Skin epidermis (tissue), 12 donors: ENCODE measurements at regions not wholly inside any gene's neighbourhood (a gene's known extent, or its start where the extent isn't known, plus 50 kb on each side); places are given as distances from the start of the nearest gene placed in this dataset.
A peak's percentile ranks its signal among the peaks of the same experiment; 100 is the strongest.
"Not testable (repeated sequence)": the region's sequence is repeated elsewhere in the genome, so short reads cannot be mapped to it uniquely, and the experiment has no call there.

Experiments used
- H3K27ac ChIP-seq, 21 experiments: fragments of 200-600 bp; sonication (generic) in 11 of 21; one replicate each; pipeline ENCODE4 v1.5.0; 2020; ENCODE audit warnings: mild to moderate bottlenecking in 3 of 21, inconsistent platforms in 2 of 21, moderate library complexity in 2 of 21
- H3K4me3 ChIP-seq, 7 experiments: fragments of 200-600 bp; sonication (generic) in 2 of 7; one replicate each; pipeline ENCODE4 v1.5.0; 2020; ENCODE audit warnings: inconsistent platforms in 2 of 7, mild to moderate bottlenecking in 2 of 7, moderate library complexity in 1 of 7

- not testable (repeated sequence) for H3K4me3 ChIP-seq
- H3K27ac ChIP-seq: peak overlapping the region in 19 of 21 experiments; percentile 2 to 77 (median 55)
Observed at GRCh38 chr16:29114989-29115801, 130.3 kb downstream of the LAT start.

- peak overlapping the region in 12 of 21 experiments; percentile 2 to 77 (median 58) for H3K27ac ChIP-seq
Observed at GRCh38 chr16:29114574-29114973, 129.7 kb downstream of the LAT start.

DNA sequence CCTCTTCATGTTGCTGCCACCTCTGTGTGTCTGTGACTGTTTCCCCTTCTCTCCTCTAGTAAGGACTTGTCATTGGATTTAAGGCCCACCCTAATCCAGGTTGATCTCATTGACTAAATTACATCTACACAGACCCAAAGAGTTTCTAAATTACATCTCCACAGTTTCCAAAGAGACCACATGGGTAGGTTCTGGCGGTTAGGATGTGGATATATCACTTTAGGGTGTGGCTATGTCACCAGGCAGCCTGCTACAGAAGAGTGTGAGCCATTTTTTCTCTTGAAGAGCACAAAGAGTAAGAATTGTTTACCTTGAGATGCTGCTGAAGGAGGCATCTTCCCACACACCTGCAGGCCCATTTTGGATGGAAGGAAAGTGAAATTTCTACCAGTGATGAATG lies 128.6 kb downstream of the LAT start:
- H3K4me3 ChIP-seq: not testable (repeated sequence)
- peak overlapping the region in 1 of 21 experiments; percentile 35 for H3K27ac ChIP-seq

More at GRCh38 chr16:29114574-29114973, 129.7 kb downstream of the LAT start:
- H3K4me3 ChIP-seq: no peak overlapping the region

DNA sequence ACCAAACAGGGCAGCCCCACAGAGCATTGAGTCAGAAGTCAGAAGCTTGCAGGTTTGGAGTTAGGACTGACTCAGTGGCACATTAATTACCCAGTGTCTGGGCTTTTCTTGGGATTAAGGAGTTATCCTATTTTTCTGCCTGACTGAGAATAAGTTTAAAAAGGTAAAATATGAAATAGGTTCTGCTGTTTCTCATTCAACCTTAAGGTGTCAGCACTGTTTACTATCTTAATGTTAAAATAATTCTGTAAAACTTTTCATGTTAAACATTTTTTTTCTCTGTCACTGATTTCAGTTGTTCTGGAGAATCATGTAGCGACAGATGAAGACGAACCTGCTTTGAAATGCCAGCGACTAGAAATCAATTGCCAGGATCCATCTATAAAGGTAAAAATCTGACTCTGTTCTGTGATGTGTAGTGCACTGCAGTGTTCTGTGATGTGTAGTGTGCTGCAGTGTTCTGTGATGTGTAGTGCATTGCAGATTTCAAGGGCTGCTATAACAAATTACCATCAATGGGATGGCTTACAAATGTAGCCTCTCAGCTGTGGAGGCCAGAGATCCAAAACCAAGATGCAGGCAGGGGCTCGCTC lies 128.0 kb downstream of the LAT start:
- Histone ChIP-seq H3K27ac (peak overlapping the region in 3 of 21 experiments; percentile 7 to 42 (median 35)), H3K4me3 (no peak overlapping the region)

- H3K27ac ChIP-seq: peak overlapping the region in 3 of 21 experiments; percentile 7 to 42 (median 9)
- H3K4me3 ChIP-seq: not testable (repeated sequence)
Observed at GRCh38 chr16:29111901-29112680, 127.2 kb downstream of the LAT start.

GRCh38 chr16:29111421-29111820 lies 126.6 kb downstream of the LAT start:
- Histone ChIP-seq H3K27ac (peak overlapping the region in 1 of 21 experiments; percentile 29), H3K4me3 (no peak overlapping the region)

GRCh38 chr16:29108625-29109169 lies 123.8 kb downstream of the LAT start:
- not testable (repeated sequence) for H3K27ac ChIP-seq, H3K4me3 ChIP-seq

GRCh38 chr16:29107299-29107698 lies 122.4 kb downstream of the LAT start:
- Histone ChIP-seq H3K4me3 (no peak overlapping the region), H3K27ac (no peak overlapping the region)

DNA sequence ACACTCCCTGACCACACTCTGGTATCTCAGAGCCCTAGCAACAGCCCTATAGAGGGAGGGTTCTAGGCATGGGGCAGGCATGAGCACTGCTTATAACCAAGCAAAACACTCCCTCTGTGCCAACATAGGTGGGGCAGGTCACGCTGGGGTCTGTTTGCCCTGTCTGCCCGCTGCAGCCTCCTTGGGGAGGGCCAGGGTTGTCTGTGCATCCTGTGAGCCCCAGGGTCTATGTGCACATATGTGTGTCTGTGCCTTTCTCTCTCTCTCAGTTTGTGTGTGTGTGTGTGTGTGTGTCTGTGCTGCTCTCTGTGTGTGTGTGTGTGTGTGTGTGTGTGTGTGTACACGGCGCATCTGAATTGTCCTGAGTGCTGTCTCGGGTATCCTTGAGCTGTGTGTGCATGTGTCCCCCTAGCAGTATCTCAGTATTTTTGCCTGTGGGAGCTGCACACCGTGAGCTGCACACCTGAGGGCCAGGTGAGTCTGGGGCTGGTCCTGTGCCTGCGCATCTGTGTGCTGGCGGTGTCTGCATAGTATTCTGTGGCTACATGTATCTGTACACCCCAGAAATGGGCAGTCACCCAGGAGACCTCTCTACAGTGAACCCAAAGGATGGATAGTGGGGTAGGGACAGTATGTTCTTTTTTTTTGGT lies 121.5 kb downstream of the LAT start:
- H3K27ac ChIP-seq, H3K4me3 ChIP-seq: not testable (repeated sequence)

GRCh38 chr16:29104600-29104999 lies 119.7 kb downstream of the LAT start:
- not testable (repeated sequence) for H3K27ac ChIP-seq, H3K4me3 ChIP-seq

DNA sequence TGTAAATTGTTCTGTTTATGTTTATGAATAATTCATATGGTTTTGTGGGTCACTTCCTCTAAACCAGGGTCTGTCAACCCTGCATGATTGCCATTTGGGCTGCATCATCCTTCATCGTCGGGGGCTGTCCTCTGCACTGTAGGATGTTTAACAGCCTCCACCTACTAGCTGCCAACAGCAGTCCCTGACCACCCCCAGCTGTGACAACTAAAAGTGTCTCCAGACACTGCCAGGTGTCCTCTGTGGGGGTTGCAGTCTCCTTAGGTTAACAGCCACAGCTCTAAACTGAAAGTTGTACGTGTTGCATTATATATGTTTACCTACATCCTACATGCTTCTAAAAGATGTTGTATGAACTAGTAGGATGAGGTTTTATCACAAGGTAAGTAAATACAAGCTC lies 113.1 kb downstream of the LAT start:
- not testable (repeated sequence) for H3K27ac ChIP-seq, H3K4me3 ChIP-seq

DNA sequence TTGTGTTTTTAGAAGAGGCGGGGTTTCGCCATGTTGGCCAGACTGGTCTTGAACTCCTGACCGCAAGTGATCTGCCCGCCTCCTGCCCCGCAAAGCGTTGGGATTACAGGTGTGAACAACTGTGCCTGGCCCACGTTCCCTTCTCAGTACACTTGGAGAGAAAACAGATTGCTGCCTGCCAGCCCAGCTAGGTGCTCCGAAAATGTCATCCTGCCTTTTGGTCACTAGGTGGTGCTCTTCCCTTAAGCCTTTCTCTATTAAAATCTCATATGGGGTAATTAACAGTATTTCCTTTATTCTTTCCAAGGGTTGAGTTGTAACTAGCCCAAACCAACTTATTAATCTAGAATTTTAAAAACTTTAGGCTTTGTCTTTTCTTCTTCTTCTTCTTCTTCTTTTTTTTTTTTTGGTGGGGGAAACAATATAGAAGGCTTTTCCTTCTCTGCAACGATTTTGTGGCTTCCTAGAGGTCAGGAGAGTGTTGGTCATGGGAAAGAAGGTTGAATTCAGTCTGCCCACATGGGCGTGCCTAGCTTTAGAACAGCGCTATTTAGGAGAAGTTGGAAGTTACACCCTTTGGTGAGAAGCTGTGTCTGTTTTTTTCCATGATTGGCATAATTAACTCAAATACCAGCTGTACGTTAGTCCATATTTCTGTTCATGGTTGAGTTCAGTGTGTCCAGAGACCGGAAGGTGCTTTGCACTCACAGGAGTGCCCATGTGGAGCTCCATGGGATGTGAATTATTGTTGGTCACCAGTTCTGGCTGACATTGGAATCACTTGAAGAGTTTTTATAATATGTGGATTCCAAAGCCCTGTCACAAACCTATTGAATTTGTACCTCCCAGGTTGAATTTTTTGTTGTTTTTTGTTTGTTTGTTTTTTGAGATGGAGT lies 110.1 kb downstream of the LAT start:
- H3K4me3 ChIP-seq: not testable (repeated sequence)
- H3K27ac ChIP-seq: peak overlapping the region in 1 of 21 experiments; percentile 38

GRCh38 chr16:29094325-29094724 lies 109.5 kb downstream of the LAT start:
- H3K4me3 ChIP-seq, H3K27ac ChIP-seq: not testable (repeated sequence)

- not testable (repeated sequence) for H3K27ac ChIP-seq, H3K4me3 ChIP-seq
Observed at GRCh38 chr16:29089679-29090078, 104.8 kb downstream of the LAT start.

GRCh38 chr16:29087673-29088072 lies 102.8 kb downstream of the LAT start:
- not testable (repeated sequence) for H3K4me3 ChIP-seq, H3K27ac ChIP-seq

- Histone ChIP-seq H3K27ac (peak overlapping the region in 6 of 21 experiments; percentile 9 to 74 (median 57)), H3K4me3 (peak overlapping the region; percentile 16 to 35 (median 30))
Observed at GRCh38 chr16:29081829-29082639, 97.2 kb downstream of the LAT start.

GRCh38 chr16:29074554-29075402 lies 89.9 kb downstream of the LAT start:
- H3K4me3 ChIP-seq: peak overlapping the region; percentile 10 to 36 (median 24)
- H3K27ac ChIP-seq: peak overlapping the region in 19 of 21 experiments; percentile 43 to 85 (median 74)
